Tibial artery (tissue), 4 donors: ENCODE measurements at regions not wholly inside any gene's neighbourhood (a gene's known extent, or its start where the extent isn't known, plus 50 kb on each side); places are given as distances from the start of the nearest gene placed in this dataset.
"Not testable (repeated sequence)": the region's sequence is repeated elsewhere in the genome, so short reads cannot be mapped to it uniquely, and the experiment has no call there.

Experiments used
- DNase-seq, 2 donors: peaks; one replicate each; pipeline ENCODE4 v3.0.0-alpha.2; 2019
- H3K27ac ChIP-seq, 2 donors: fragments of 200-600 bp; sonication (generic) in 1 of 2; 1 replicate in 1 of 2; 2 replicates in 1 of 2; pipeline ENCODE4 v1.5.1; 2018 to 2019; ENCODE audit warnings: mild to moderate bottlenecking in 1 of 2
- H3K27me3 ChIP-seq, 2 donors: fragments of 200-600 bp; sonication (generic) in 1 of 2; one replicate each; pipeline versions ENCODE4 v1.5.1 to v1.6.0; 2016 to 2019
- H3K36me3 ChIP-seq, 3 donors: fragments of 200-600 bp; sonication (generic) in 2 of 3; one replicate each; pipeline ENCODE4 v1.5.1; 2016 to 2019; ENCODE audit warnings: mild to moderate bottlenecking in 2 of 3
- H3K4me1 ChIP-seq, 4 donors: fragments of 200-600 bp; sonication (generic) in 2 of 4; 1 replicate in 3 of 4; 2 replicates in 1 of 4; pipeline ENCODE4 v1.5.1; 2016 to 2019
- H3K4me3 ChIP-seq, 2 donors: fragments of 200-600 bp; sonication (generic) in 1 of 2; 1 replicate in 1 of 2; 2 replicates in 1 of 2; pipeline ENCODE4 v1.5.1; 2018 to 2019; ENCODE audit warnings: mild to moderate bottlenecking in 2 of 2
- H3K9me3 ChIP-seq, 3 donors: fragments of 200-600 bp; sonication (generic) in 1 of 3; one replicate each; pipeline ENCODE4 v1.5.1; 2016 to 2019
- CTCF ChIP-seq, 2 experiments: fragments of 200-600 bp in 1 of 2; fragments of 450-650 bp in 1 of 2; IDR thresholded peaks; one replicate each; pipeline ENCODE4 v1.5.1; 2017 to 2019; ENCODE audit warnings: antibody characterized with exemption in 2 of 2, mild to moderate bottlenecking in 1 of 2, moderate library complexity in 1 of 2
- intact Hi-C: fragments of 100-400 bp; cut with DNase I; formaldehyde crosslinking; loops from one replicate; pipeline ENCODE4 v1.15.0; 2023; ENCODE audit warnings: low total_unique reads

GRCh38 chr2:142504754-142505153, 372.7 kb upstream of the KYNU start:
- Histone ChIP-seq H3K9me3 (no peaks in the 10 kb centered on the region), H3K36me3 (no peaks in the 10 kb centered on the region), H3K4me3 (no peak overlapping the region), H3K27me3 (no peaks in the 10 kb centered on the region), H3K4me1 (no peaks in the 10 kb centered on the region), H3K27ac (no peak overlapping the region)
- TF ChIP-seq CTCF (IDR thresholded peaks at IDR 0.05), result no peak
- intact Hi-C loops, result no loop called here
- no peak for DNase-seq

DNA sequence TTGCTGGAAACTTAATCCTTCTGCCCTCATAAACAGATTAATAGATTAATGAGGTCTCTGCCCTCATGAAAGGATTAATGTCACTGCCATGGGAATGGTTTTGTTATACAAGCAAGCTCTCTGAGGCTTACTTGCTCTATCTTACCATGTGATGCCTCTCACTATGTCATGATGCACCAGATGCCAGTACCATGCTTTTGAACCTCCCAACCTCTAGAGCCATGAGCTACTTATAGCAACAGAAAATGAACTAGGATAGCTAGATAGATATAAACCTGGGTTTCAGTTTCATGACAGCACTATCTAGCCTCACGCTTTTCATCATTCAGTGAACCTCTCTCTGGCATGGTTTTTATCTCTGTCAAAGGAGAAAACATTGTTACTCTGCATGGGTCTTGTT, 371.6 kb upstream of the LRP1B start:
- no peak overlapping the region for H3K4me3 ChIP-seq
- no peak overlapping the region for H3K27ac ChIP-seq
- no peak for TF ChIP-seq CTCF (IDR thresholded peaks at IDR 0.05)
- H3K27me3 ChIP-seq, result no peaks in the 10 kb centered on the region
- no peaks in the 10 kb centered on the region for H3K9me3 ChIP-seq
- no peaks in the 10 kb centered on the region for H3K4me1 ChIP-seq
- DNase-seq, result no peak
- intact Hi-C loops, result no loop called here
- no peaks in the 10 kb centered on the region for H3K36me3 ChIP-seq

- no peaks in the 10 kb centered on the region for H3K4me1 ChIP-seq
- no peak for TF ChIP-seq CTCF (IDR thresholded peaks at IDR 0.05)
- intact Hi-C loops, result no loop called here
- no peak for DNase-seq
- H3K27ac ChIP-seq, result no peak overlapping the region
- H3K4me3 ChIP-seq, result no peak overlapping the region
- H3K27me3 ChIP-seq, result no peaks in the 10 kb centered on the region
- no peaks in the 10 kb centered on the region for H3K36me3 ChIP-seq
- no peaks in the 10 kb centered on the region for H3K9me3 ChIP-seq
These were observed 364.3 kb upstream of the LRP1B start for GRCh38 chr2:142495141-142495540.

GRCh38 chr2:142489631-142490030, 358.8 kb upstream of the LRP1B start:
- H3K36me3 ChIP-seq, H3K27ac ChIP-seq, intact Hi-C loops, H3K4me1 ChIP-seq, H3K27me3 ChIP-seq, DNase-seq, H3K4me3 ChIP-seq: not testable (repeated sequence)
- peaks cover 0 to 13% (median 7%) of the 10 kb centered on the region in 3 donors for H3K9me3 ChIP-seq

DNA sequence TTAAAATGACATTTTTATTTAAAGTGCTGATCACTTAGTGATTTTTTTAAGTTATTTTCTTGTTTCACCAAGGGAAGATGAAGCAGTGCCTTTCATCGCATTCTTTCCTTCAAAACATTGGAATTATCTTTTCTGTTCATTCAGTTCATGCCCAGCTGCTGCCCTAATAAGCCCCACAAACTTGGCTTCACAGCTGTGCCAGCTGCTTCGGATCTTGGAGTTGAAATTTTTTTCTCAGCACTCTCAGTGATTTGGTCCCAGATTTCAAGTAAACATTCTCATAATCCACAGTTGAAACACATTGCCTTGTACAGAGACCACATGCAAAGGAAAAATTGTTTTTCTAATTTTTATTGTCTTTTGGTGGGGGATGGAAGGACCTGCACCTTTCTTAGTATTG, 353.3 kb upstream of the LRP1B start:
- intact Hi-C loops, result no loop called here
- no peaks in the 10 kb centered on the region for H3K4me1 ChIP-seq
- no peak overlapping the region for H3K27ac ChIP-seq
- TF ChIP-seq CTCF (IDR thresholded peaks at IDR 0.05), result no peak
- no peaks in the 10 kb centered on the region for H3K36me3 ChIP-seq
- H3K4me3 ChIP-seq, result no peak overlapping the region
- no peak for DNase-seq
- H3K9me3 ChIP-seq, result peaks cover 0 to 13% (median 7%) of the 10 kb centered on the region in 3 donors
- H3K27me3 ChIP-seq, result no peaks in the 10 kb centered on the region

DNA sequence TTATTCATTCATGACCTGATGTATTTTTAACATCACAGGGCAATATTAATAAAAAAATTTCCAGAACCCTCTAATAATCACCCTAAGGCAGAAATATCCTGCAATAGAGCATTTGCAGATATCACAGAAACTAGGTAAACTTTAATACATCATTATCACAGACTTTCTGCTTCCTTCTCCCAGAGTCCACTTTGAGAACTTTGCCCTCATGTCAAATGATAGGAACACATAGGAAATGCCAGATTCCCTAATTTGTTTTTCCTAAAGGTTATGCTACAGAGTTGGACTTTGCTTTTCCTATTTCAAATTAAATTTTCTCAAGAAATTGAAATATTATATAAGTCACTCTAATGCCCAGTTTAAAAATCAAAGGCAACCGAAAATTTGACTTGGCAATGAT, 352.8 kb upstream of the LRP1B start:
- Histone ChIP-seq H3K27ac (no peak overlapping the region), H3K27me3 (no peaks in the 10 kb centered on the region), H3K4me3 (no peak overlapping the region), H3K36me3 (no peaks in the 10 kb centered on the region), H3K9me3 (peaks cover 0 to 11% (median 7%) of the 10 kb centered on the region in 3 donors), H3K4me1 (no peaks in the 10 kb centered on the region)
- no peak for DNase-seq
- TF ChIP-seq CTCF (IDR thresholded peaks at IDR 0.05), result no peak
- intact Hi-C loops, result no loop called here
